Activated CD8-positive, alpha-beta memory T cell treated with anti-CD3 and anti-CD28 coated beads, Interleukin-2, amount 10 ng/mL, durations not matched to agents 7 days and 5 days (primary cell): ENCODE measurements at regions not wholly inside any gene's neighbourhood (a gene's known extent, or its start where the extent isn't known, plus 50 kb on each side); places are given as distances from the start of the nearest gene placed in this dataset.
A peak's percentile ranks its signal among the peaks of the same experiment; 100 is the strongest.

ENCODE experiments used
- ATAC-seq: fragments of 150-1000 bp; cut with Tn5 transposase; one replicate; pipeline ENCODE4 v1.10.0; 2021; ENCODE audit warnings: moderate library complexity
- CTCF ChIA-PET: fragments of 350-600 bp; sonication (Branson Sonifier 250); formaldehyde crosslinking; loops from one replicate; lab custom pipeline; 2021; ENCODE audit warnings: antibody characterized with exemption; lab: Charles Lee
- DNase-seq: peaks from one replicate; pipeline ENCODE4 v3.0.0-alpha.2; 2020
- H3K27ac Mint-ChIP-seq: one replicate; pipeline ENCODE4 v1.8.0; 2021; ENCODE audit warnings: mild to moderate bottlenecking, mixed read lengths
- H3K27me3 Mint-ChIP-seq: one replicate; pipeline ENCODE4 v1.8.0; 2021; ENCODE audit warnings: mixed read lengths
- H3K36me3 Mint-ChIP-seq: one replicate; pipeline ENCODE4 v1.8.0; 2021; ENCODE audit warnings: mild to moderate bottlenecking, mixed read lengths
- H3K4me1 Mint-ChIP-seq: one replicate; pipeline ENCODE4 v1.8.0; 2021; ENCODE audit warnings: mixed read lengths
- H3K4me3 Mint-ChIP-seq: one replicate; pipeline ENCODE4 v1.8.0; 2021; ENCODE audit warnings: mild to moderate bottlenecking, moderate library complexity, mixed read lengths
- H3K9me3 Mint-ChIP-seq: one replicate; pipeline ENCODE4 v1.8.0; 2022; ENCODE audit warnings: low read depth, mixed read lengths

DNA sequence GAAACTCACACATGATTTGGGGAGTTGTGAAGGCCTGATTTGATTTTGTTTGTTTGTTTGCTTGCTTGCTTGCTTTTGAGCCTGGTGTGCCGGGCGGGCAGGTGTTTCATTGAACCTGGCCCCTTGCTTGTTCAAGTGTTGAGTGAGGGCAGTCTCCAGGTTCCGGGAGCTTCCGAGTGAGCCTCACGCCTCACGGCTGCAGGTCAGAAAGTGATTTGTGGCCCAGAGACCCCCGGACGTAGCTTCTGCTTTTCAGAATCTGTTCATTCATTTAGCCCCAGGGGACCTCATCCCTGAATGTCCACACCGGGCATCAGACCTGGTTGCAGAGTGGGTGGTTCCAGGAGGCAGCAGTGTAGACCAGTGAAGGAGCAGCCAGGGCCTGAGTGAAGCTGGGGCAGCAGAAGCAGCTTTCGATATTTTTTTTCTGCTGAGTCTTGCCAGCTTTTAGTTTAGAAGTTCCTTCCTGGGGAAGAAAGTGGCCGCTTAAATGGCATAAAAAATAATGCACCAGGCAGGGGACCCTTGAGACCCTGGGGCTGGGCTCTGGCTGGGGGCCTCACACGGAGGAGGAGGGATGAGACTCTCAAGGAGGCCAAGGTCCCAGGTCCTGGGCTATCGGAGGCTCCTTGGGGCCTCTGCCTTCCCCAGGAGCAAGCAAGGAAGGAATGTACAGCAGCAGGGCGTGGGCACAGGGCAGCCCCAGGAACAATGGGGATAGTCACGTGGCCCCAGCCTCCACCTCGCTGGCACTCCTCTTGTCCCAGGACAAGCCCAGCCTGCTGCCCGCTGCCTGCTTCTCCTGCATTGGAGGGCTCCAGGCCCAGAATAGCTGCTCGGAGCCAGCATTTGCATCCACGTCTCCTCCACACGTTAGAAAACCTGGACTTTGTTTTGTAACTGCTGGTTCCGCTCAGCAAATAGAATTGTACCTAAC lies 89.2 kb upstream of the BHLHE23 start:
- DNase-seq: no peak
- no peaks in the 10 kb centered on the region for H3K4me1 Mint-ChIP-seq
- no peak overlapping the region for H3K4me3 Mint-ChIP-seq
- no peaks in the 10 kb centered on the region for H3K27me3 Mint-ChIP-seq
- ATAC-seq: no peak
- no peak overlapping the region for H3K27ac Mint-ChIP-seq
- no peaks in the 10 kb centered on the region for H3K9me3 Mint-ChIP-seq
- CTCF ChIA-PET: no interaction called here
- H3K36me3 Mint-ChIP-seq: no peaks in the 10 kb centered on the region

DNA sequence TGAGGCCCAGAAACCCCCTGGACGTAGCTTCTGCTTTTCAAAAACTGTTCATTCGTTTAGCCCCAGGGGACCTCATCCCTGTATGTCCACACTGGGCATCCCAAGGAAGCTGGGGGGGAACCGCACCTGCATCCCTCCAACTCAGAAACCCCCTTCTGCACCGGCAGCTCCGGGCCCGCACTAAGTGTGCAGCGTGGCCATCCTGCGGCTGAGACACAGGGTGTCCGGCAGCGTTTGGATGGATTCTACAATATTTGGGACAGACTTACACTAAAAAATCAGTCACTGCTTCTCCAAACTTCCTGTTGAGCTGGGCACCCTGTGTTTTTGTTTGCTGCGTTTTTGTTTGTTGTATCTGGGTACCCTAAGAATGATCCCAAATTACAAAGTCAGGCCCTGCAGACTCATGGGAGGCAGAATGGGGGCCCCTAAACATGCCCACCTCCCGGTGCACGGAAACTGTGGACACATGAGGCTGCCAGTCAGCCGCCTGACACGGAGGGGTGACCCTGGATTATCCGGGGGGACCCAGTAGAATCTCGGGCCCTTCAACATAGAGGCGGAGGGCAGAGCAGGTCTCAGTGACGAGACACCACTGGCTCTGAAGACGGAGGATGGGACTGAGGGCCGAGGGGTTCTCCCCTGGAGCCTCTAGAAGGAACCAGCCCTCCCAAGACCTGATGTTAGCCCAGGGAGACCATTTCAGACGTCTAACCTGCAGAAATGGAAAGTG lies 88.2 kb upstream of the BHLHE23 start:
- no peak for DNase-seq
- CTCF ChIA-PET: no interaction called here
- H3K36me3 Mint-ChIP-seq: no peaks in the 10 kb centered on the region
- H3K4me1 Mint-ChIP-seq: no peaks in the 10 kb centered on the region
- H3K27ac Mint-ChIP-seq: no peak overlapping the region
- H3K9me3 Mint-ChIP-seq: no peaks in the 10 kb centered on the region
- no peak for ATAC-seq
- H3K4me3 Mint-ChIP-seq: no peak overlapping the region
- no peaks in the 10 kb centered on the region for H3K27me3 Mint-ChIP-seq

DNA sequence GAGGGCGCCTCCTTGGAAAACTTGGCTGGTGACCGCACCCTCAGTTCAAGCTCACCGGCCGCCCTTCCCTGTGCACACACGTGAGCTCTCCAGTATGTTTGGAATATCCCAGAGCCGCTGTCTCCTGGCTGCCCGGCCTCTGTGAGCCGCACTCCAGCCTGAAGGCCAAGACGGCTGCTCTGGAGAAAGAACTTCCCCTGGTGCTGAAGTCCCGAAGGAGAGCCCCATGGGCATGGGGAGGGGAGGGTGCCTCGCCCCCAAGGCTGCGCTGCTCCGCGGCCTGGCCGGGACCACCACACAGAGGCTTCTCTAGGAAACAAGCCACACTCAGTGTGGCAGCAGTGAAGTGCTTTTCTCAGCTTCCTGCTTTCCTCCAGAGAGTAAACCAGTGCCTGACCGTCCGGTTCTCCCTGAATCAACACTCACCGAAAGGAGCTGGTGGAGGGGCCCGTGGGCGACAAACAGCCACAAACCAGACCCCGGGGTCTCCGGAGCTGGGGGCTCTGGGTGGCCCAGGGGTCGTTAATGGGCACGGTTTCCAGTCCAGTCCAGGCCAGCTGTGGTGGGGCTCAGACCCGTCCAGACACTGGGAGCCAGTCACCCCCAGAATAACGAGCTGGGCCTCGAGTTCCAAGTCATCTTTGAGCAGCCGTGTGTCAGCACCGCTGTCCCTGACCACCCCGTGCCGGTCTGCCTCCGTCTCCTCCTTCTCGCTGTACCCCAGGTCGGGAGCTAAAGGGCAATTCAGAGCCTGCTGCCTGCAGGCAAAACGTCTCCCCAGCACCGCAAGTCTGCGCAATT lies 87.4 kb upstream of the BHLHE23 start:
- Mint-ChIP-seq H3K4me3 (no peak overlapping the region), H3K4me1 (no peaks in the 10 kb centered on the region), H3K9me3 (no peaks in the 10 kb centered on the region), H3K36me3 (no peaks in the 10 kb centered on the region), H3K27me3 (no peaks in the 10 kb centered on the region), H3K27ac (no peak overlapping the region)
- CTCF ChIA-PET: no interaction called here
- DNase-seq (no peak), ATAC-seq (no peak)

DNA sequence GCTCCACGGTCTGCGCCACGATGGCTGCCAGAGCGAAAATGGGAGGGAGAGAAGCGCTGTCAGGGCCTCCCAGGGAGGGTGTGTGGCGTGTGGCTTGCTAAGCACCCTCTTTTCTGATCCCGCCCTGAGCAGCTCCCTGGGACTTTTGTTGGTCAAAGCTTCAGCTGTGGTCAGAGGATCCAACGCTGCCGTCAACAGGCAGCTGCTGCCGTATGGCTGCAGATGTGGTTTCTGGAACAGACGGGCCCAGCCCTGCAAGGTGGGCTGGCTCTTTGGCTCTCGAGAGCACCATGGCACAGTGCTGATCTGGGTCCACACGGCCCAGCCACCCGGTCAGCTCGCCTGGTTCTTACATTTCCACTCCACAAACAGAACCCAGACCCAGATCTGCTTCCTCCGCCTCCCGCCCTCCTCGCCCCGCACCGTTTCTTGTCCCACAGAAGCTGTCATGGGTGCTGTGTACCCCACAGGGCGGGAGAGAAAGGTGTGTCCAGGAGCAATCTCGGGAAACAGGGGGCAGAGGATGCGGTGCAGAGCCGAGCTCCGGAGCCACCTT lies 86.0 kb upstream of the BHLHE23 start:
- no peak overlapping the region for H3K4me3 Mint-ChIP-seq
- DNase-seq: no peak
- no peaks in the 10 kb centered on the region for H3K9me3 Mint-ChIP-seq
- no peaks in the 10 kb centered on the region for H3K27me3 Mint-ChIP-seq
- H3K4me1 Mint-ChIP-seq: no peaks in the 10 kb centered on the region
- CTCF ChIA-PET: no interaction called here
- H3K27ac Mint-ChIP-seq: no peak overlapping the region
- H3K36me3 Mint-ChIP-seq: no peaks in the 10 kb centered on the region
- ATAC-seq: no peak

DNA sequence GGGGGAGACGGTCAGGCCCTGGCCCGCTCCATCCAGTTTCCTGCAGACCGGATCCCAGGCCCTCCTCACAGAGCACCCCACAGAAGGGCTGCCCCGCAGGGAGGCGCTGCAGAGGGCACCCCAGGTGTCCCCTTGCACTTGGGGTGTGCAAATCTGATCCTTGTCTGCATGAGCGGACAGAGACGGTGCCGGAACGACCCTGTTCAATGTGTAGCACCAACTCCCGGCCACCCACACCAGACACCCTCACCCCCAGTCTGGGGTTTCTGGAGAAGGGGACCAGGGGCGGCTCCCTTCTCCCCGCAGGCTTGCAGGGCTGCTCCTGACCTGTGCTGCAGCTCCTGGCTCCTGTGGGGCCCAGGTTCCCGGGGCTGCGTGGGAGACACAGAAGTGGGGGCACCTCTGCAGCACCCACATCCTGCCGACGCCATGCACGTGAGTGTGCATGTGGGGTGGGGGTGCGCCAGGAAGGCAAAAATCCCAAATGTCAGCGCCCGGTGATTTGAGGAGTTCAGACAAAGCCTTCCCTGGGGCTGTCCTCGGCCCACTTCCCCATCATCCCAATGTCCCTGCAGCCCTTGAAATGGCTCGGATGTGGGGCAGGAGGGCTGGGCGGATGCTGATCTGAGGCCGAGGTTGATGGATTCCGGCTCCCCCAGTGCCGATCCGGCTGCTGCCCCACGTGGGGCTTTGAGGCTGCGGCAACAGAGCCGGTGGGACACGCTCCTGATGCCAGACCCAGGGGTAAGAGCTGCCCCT lies 85.3 kb upstream of the BHLHE23 start:
- Mint-ChIP-seq H3K27ac (no peak overlapping the region), H3K9me3 (no peaks in the 10 kb centered on the region), H3K4me1 (no peaks in the 10 kb centered on the region), H3K36me3 (no peaks in the 10 kb centered on the region), H3K4me3 (no peak overlapping the region), H3K27me3 (no peaks in the 10 kb centered on the region)
- CTCF ChIA-PET: no interaction called here
- ATAC-seq (no peak), DNase-seq (no peak)

DNA sequence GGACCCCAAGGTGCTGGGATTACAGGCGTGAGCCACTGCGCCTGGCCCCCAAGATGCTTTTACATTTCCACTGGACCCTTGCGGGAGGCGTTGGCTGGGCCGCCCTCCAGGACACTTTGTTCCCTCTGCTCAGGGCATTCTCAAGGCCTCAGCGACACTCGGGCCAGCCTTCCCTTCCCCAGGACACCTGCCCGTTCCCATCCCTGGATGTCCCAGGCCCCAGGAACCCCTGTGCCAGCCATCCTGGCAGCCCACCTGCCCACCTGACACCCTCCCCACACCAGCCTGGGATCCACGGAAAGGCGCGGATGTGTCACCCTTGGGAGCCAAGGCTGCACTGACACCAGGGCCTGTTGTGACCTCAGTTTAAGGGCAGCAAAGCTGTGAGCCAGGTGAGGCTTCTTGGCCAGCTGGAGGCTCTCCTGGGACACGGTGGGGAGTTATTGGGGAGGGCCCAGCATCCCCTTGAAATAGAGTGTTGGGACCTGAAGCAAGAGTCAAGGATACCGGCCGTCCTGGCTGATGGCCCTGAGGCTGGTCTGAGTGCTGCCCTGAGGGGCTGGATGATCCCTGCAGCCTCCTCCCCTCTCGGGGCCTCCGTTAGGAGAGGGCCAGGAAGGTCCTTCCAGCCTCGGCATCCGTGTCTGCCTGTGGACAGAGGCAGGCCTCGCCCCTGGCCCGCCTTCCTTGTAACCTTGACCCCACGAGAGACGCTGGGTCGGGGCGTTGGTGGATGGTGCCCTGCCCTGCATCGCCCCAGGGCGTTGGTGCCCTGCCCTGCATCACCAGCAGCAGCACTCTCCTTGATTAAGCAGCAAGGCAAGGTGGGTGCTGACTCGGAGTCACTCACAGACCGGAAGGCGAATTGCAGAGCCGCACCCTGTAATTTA lies 84.2 kb upstream of the BHLHE23 start:
- H3K4me1 Mint-ChIP-seq: no peaks in the 10 kb centered on the region
- ATAC-seq: no peak
- H3K36me3 Mint-ChIP-seq: no peaks in the 10 kb centered on the region
- no peak overlapping the region for H3K27ac Mint-ChIP-seq
- no peaks in the 10 kb centered on the region for H3K27me3 Mint-ChIP-seq
- CTCF ChIA-PET: no interaction called here
- no peak for DNase-seq
- no peaks in the 10 kb centered on the region for H3K9me3 Mint-ChIP-seq
- no peak overlapping the region for H3K4me3 Mint-ChIP-seq

DNA sequence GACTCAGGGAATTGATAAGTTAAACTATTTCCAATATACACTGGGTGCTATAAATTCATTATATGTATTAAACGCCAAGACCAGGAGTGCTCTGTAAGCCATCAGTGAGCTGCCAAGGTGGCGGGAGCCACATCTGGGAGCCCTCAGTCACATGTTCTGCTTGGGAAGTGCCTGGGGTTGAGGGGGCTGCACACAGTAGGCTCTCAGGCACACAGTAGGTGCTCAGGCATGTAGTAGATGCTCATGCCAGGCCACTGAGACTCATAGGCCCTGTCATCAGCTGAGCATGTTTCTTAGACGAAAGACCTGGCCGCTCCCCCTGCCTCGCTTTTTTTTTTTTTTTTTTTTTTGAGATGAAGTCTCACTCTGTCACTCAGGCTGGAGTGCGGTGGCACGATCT lies 83.3 kb upstream of the BHLHE23 start:
- Mint-ChIP-seq H3K36me3 (no peaks in the 10 kb centered on the region), H3K9me3 (no peaks in the 10 kb centered on the region), H3K4me1 (no peaks in the 10 kb centered on the region), H3K4me3 (no peak overlapping the region), H3K27me3 (no peaks in the 10 kb centered on the region), H3K27ac (no peak overlapping the region)
- DNase-seq (no peak), ATAC-seq (no peak)
- CTCF ChIA-PET: no interaction called here

DNA sequence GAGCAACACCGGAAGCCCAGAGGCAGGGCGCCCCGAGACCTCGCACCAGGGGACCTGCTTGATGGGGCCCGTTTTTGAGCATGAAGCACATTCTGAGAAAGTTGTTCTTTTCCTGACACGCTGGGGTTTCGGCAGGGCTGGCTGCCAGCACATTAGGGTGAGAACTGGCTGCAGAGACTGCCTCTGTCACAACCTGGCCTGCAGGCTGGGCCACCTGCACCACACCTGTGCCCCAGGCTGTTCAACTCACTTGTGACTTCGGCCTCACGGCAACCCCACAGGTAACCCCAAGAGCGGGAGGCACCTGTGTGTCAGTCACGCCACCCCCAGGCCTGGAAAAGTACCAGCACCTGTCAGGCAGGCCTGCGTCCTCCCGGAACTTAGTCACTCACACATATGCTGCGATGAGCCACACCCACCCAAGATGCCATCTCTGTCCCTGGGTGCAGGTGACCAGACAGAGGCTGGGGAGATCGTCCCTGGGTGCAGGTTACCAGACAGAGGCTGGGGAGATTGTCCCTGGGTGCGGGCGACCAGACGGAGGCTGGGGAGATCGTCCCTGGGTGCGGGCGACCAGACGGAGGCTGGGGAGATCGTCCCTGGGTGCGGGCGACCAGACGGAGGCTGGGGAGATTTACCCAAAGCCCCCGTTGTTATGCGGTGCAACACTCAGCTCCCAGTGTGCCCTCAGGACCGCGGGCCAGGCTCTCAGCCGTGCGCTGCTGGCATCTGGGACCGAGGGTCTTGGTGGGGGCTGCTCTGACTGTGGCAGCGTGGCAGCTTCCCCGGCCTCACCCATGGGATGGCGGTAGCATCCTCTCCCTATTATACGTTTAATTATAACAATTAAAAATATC lies 82.5 kb upstream of the BHLHE23 start:
- CTCF ChIA-PET: no interaction called here
- Mint-ChIP-seq H3K27me3 (no peaks in the 10 kb centered on the region), H3K9me3 (no peaks in the 10 kb centered on the region), H3K27ac (no peak overlapping the region), H3K4me3 (no peak overlapping the region), H3K36me3 (no peaks in the 10 kb centered on the region), H3K4me1 (no peaks in the 10 kb centered on the region)
- DNase-seq: peak; percentile 33
- no peak for ATAC-seq

DNA sequence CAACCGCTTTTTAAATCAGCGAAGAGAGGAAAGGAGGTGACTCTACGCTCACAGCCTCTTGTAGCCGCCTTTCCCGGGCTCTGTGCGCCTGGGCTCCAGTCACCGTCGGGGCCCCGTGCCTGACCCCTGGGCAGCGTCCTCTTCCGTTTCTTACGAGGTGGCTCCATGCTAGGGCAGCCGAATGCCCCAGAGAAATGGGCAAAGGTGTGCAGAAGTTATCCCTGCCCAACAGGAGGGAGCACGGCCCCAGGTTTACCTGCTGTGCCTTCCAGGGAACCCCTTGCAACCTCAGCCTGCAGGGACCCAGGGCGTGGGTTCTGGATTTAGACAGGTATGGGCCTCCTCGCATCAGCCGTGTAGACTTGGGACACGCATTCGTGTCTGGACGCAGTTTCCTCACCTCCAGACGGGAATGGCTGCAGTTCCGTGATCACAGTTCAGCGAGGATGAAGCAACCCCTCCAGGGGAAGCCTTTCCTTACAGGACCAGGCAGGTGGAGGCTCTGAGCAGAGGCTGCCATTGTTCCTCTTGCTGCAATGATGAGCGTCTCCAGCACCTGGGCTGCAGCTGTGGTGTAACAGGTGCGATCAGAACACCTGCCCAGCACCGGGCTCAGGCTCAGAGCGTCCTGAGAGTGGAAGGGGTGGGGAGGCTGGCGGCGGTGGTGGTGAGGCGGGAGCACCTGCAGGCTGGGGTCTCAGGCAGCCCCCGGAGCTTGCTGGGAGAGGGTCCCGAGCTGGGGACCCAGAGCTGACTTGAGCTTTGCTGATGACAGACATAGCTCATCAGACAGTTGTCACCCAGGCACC lies 81.3 kb upstream of the BHLHE23 start:
- H3K9me3 Mint-ChIP-seq: no peaks in the 10 kb centered on the region
- ATAC-seq (no peak), DNase-seq (peak; percentile 35)
- H3K4me1 Mint-ChIP-seq: no peaks in the 10 kb centered on the region
- no peaks in the 10 kb centered on the region for H3K36me3 Mint-ChIP-seq
- H3K27ac Mint-ChIP-seq: no peak overlapping the region
- no peak overlapping the region for H3K4me3 Mint-ChIP-seq
- CTCF ChIA-PET: no interaction called here
- no peaks in the 10 kb centered on the region for H3K27me3 Mint-ChIP-seq

DNA sequence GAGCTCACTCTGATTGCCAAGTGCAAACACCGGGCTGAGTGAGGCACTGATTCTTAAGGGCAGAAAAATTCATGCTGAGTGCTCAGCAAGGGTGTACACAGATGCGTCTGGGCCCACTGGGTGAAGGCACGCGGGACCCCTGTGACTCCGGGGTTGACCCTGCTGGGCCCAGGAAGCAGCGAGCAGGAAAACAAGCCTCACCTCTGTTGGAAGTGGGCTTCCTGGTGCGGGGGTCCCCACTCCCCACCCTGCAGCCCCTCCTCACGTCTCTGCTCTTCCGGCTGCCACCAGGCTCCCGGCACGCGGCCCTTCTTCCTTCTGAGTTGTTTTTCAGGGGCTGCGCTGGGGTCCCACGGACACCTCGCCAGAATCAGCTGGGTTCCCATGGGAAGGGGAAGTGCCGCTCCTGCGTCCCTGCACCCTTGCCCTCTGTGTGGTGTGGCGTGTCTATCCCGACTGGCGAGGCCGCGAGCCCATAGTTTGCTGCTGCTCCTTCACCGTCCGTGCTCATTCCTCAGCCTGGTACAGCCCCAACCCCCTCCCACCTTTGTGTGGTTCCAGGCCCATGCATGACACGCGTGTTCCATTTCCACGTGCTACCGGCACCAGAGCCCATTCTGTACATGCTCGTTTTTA lies 80.6 kb upstream of the BHLHE23 start:
- Mint-ChIP-seq H3K4me1 (no peaks in the 10 kb centered on the region), H3K9me3 (no peaks in the 10 kb centered on the region), H3K27me3 (no peaks in the 10 kb centered on the region), H3K4me3 (no peak overlapping the region), H3K27ac (no peak overlapping the region), H3K36me3 (no peaks in the 10 kb centered on the region)
- peak; percentile 32 for DNase-seq
- CTCF ChIA-PET: no interaction called here
- no peak for ATAC-seq
